ENCODE measurements at regions not wholly inside any gene's neighbourhood (a gene's known extent, or its start where the extent isn't known, plus 50 kb on each side); places are given as distances from the start of the nearest gene placed in this dataset.

- DNase-seq (ENCODE audit: low read depth, low spot score) (no peak), ATAC-seq (no peak), FAIRE-seq (no peak)
- CTCF ChIA-PET, result no interaction called here
- H3K9me3 ChIP-seq (replicated peaks; ENCODE audit: control insufficient read depth, insufficient read depth, low read length), result no peaks in the 10 kb centered on the region
- no peak overlapping the region for H3K4me3 ChIP-seq
- H3K4me2 ChIP-seq (ENCODE audit: control insufficient read depth, insufficient read depth), result no peak overlapping the region
- no peak overlapping the region for H3K27ac ChIP-seq (ENCODE audit: control insufficient read depth, insufficient read depth)
- SMC1A ChIA-PET (ENCODE audit: uncharacterized antibody, unreplicated experiment), result no interaction called here
- POLR2A ChIA-PET, result no interaction called here
- 33% methylated on average over 2 of the region's 2 CpGs for WGBS (ENCODE audit: insufficient coverage, insufficient replicate concordance, low lambda C conversion rate, missing lambda C conversion rate)
- no peaks in the 10 kb centered on the region for H3K79me2 ChIP-seq (ENCODE audit: control insufficient read depth, insufficient read depth, low read length)
- BruUV-seq (replicated peaks), result no TSS peak
- RAD21 ChIA-PET (ENCODE audit: unreplicated experiment), result no interaction called here
- H4K20me1 ChIP-seq (ENCODE audit: control insufficient read depth, insufficient read depth), result no peaks in the 10 kb centered on the region
- no peaks in the 10 kb centered on the region for H3K4me1 ChIP-seq (ENCODE audit: control insufficient read depth, insufficient read depth, low read length)
- no peak for TF ChIP-seq EP300 (IDR thresholded peaks at IDR 0.05; ENCODE audit: borderline replicate concordance in 1 of 2, control insufficient read depth in 1 of 2, low read depth in 2 of 2, low read length in 2 of 2)
- no peak for TF ChIP-seq EZH2 (IDR thresholded peaks at IDR 0.05; ENCODE audit: borderline replicate concordance, control insufficient read depth, low read depth, low read length)
- no peak for TF ChIP-seq RAD51 (IDR thresholded peaks at IDR 0.05)
- TF ChIP-seq, protein P1, sequence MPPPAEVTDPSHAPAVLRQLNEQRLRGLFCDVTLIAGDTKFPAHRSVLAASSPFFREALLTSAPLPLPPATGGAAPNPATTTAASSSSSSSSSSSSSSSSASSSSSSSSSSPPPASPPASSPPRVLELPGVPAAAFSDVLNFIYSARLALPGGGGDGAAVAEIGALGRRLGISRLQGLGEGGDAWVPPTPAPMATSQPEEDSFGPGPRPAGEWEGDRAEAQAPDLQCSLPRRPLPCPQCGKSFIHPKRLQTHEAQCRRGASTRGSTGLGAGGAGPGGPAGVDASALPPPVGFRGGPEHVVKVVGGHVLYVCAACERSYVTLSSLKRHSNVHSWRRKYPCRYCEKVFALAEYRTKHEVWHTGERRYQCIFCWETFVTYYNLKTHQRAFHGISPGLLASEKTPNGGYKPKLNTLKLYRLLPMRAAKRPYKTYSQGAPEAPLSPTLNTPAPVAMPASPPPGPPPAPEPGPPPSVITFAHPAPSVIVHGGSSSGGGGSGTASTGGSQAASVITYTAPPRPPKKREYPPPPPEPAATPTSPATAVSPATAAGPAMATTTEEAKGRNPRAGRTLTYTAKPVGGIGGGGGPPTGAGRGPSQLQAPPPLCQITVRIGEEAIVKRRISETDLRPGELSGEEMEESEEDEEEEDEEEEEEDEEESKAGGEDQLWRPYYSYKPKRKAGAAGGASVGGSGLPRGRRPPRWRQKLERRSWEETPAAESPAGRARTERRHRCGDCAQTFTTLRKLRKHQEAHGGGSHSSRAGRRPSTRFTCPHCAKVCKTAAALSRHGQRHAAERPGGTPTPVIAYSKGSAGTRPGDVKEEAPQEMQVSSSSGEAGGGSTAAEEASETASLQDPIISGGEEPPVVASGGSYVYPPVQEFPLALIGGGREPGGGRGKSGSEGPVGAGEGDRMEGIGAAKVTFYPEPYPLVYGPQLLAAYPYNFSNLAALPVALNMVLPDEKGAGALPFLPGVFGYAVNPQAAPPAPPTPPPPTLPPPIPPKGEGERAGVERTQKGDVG (CRISPR knock-in tag; IDR thresholded peaks at IDR 0.05), result no peak
- TF ChIP-seq CBX3 (IDR thresholded peaks at IDR 0.05; ENCODE audit: borderline replicate concordance, low read depth), result no peak
- no peak for TF ChIP-seq GABPA (IDR thresholded peaks at IDR 0.05; ENCODE audit: low read depth)
- TF ChIP-seq HSF1 (IDR thresholded peaks at IDR 0.05; ENCODE audit: low read depth, low read length), result no peak
- no peak for TF ChIP-seq USF2 (IDR thresholded peaks at IDR 0.05; ENCODE audit: borderline replicate concordance, low read depth, low read length)
- no peak for TF ChIP-seq CBFB (IDR thresholded peaks at IDR 0.05; ENCODE audit: low read depth)
- no peak for TF ChIP-seq CHD4 (IDR thresholded peaks at IDR 0.05)
- no peak for TF ChIP-seq MEF2B (IDR thresholded peaks at IDR 0.05; ENCODE audit: partially characterized antibody, poor library complexity, severe bottlenecking)
- TF ChIP-seq BACH1 (IDR thresholded peaks at IDR 0.05; ENCODE audit: borderline replicate concordance), result no peak
- TF ChIP-seq SIN3A (IDR thresholded peaks at IDR 0.05; ENCODE audit: low read depth, low read length), result no peak
- TF ChIP-seq ATF7 (IDR thresholded peaks at IDR 0.05; ENCODE audit: low read depth), result no peak
- TF ChIP-seq KAT2A (conservative IDR thresholded peaks at IDR 0.05; ENCODE audit: control insufficient read depth, low read depth, low read length), result no peak
- no peak for TF ChIP-seq ESRRA (IDR thresholded peaks at IDR 0.05; ENCODE audit: low read length)
- TF ChIP-seq WRNIP1 (IDR thresholded peaks at IDR 0.05; ENCODE audit: borderline replicate concordance, low read depth, low read length), result no peak
- H3K36me3 ChIP-seq (ENCODE audit: control insufficient read depth in 2 of 2, insufficient read depth in 2 of 2, low read length in 1 of 2), result no peaks in the 10 kb centered on the region
- intact Hi-C loops (cut with micrococcal nuclease; ENCODE audit: unreplicated experiment), result no loop called here
- H3K9ac ChIP-seq (ENCODE audit: control insufficient read depth, insufficient read depth, low read length), result no peak overlapping the region
- in situ Hi-C loops (cut with MboI), result no loop called here
- no peak overlapping the region for H2AFZ ChIP-seq (ENCODE audit: control insufficient read depth, low read depth, low read length)
- no peaks in the 10 kb centered on the region for H3K27me3 ChIP-seq (replicated peaks in 1 of 2; ENCODE audit: control insufficient read depth in 2 of 2, insufficient read depth in 2 of 2, low read length in 1 of 2)
Measured at GRCh38 chrX:68937581-68937980, 108.8 kb downstream of the EFNB1 start.

Data from GM12878 (cell line).